ENCODE measurements at regions not wholly inside any gene's neighbourhood (a gene's known extent, or its start where the extent isn't known, plus 50 kb on each side); places are given as distances from the start of the nearest gene placed in this dataset.

- peaks cover 9% of the 10 kb centered on the region for H3K27me3 Mint-ChIP-seq (ENCODE audit: unreplicated experiment)
- no peak for TF ChIP-seq CTCF (IDR thresholded peaks at IDR 0.05; ENCODE audit: unreplicated experiment)
- no peak overlapping the region for H3K27ac Mint-ChIP-seq (ENCODE audit: unreplicated experiment)
- H3K4me1 Mint-ChIP-seq (ENCODE audit: unreplicated experiment), result peaks cover 9% of the 10 kb centered on the region
- H3K9me3 Mint-ChIP-seq (ENCODE audit: unreplicated experiment), result no peaks in the 10 kb centered on the region
- H3K4me3 Mint-ChIP-seq (ENCODE audit: unreplicated experiment), result peak overlapping the region; percentile 73
- H3K36me3 Mint-ChIP-seq (ENCODE audit: low read depth, unreplicated experiment), result no peaks in the 10 kb centered on the region
- DNase-seq (ENCODE audit: low spot score), result peak; percentile 53
Measured at GRCh38 chr3:64445109-64445943, 220.1 kb upstream of the PRICKLE2 start.

GRCh38 chr3:64444490-64445108 is 219.3 kb upstream of the PRICKLE2 start:
- H3K9me3 Mint-ChIP-seq (ENCODE audit: unreplicated experiment), result no peaks in the 10 kb centered on the region
- no peak overlapping the region for H3K27ac Mint-ChIP-seq (ENCODE audit: unreplicated experiment)
- H3K27me3 Mint-ChIP-seq (ENCODE audit: unreplicated experiment), result peaks cover 9% of the 10 kb centered on the region
- no peaks in the 10 kb centered on the region for H3K36me3 Mint-ChIP-seq (ENCODE audit: low read depth, unreplicated experiment)
- peak overlapping the region; percentile 74 for H3K4me3 Mint-ChIP-seq (ENCODE audit: unreplicated experiment)
- peaks cover 11% of the 10 kb centered on the region for H3K4me1 Mint-ChIP-seq (ENCODE audit: unreplicated experiment)
- no peak for DNase-seq (ENCODE audit: low spot score)
- TF ChIP-seq CTCF (IDR thresholded peaks at IDR 0.05; ENCODE audit: unreplicated experiment), result no peak

- Mint-ChIP-seq H3K9me3 (ENCODE audit: unreplicated experiment) (no peaks in the 10 kb centered on the region), H3K27me3 (ENCODE audit: unreplicated experiment) (peaks cover 9% of the 10 kb centered on the region), H3K4me3 (ENCODE audit: unreplicated experiment) (no peak overlapping the region), H3K27ac (ENCODE audit: unreplicated experiment) (no peak overlapping the region), H3K4me1 (ENCODE audit: unreplicated experiment) (peaks cover 11% of the 10 kb centered on the region), H3K36me3 (ENCODE audit: low read depth, unreplicated experiment) (no peaks in the 10 kb centered on the region)
- TF ChIP-seq CTCF (IDR thresholded peaks at IDR 0.05; ENCODE audit: unreplicated experiment), result no peak
- no peak for DNase-seq (ENCODE audit: low spot score)
Measured at GRCh38 chr3:64443546-64444381, 218.5 kb upstream of the PRICKLE2 start.

GRCh38 chr3:64441861-64442260 is 216.6 kb upstream of the PRICKLE2 start:
- Mint-ChIP-seq H3K9me3 (ENCODE audit: unreplicated experiment) (no peaks in the 10 kb centered on the region), H3K36me3 (ENCODE audit: low read depth, unreplicated experiment) (no peaks in the 10 kb centered on the region), H3K27me3 (ENCODE audit: unreplicated experiment) (peaks cover 9% of the 10 kb centered on the region), H3K27ac (ENCODE audit: unreplicated experiment) (no peak overlapping the region), H3K4me3 (ENCODE audit: unreplicated experiment) (no peak overlapping the region), H3K4me1 (ENCODE audit: unreplicated experiment) (peaks cover 11% of the 10 kb centered on the region)
- TF ChIP-seq CTCF (IDR thresholded peaks at IDR 0.05; ENCODE audit: unreplicated experiment), result no peak
- DNase-seq (ENCODE audit: low spot score), result no peak
